Endometrium (tissue), 2 donors: ENCODE measurements at regions not wholly inside any gene's neighbourhood (a gene's known extent, or its start where the extent isn't known, plus 50 kb on each side); places are given as distances from the start of the nearest gene placed in this dataset.

Source experiments
- FAIRE-seq: peaks from 2 replicates; lab custom pipeline; 2012; peaks lifted over from hg19 to GRCh38; lab: Jason Lieb, UNC
- donor health status: control.
- donor health status: control.

- no peak for FAIRE-seq
Measured at GRCh38 chr5:61910771-61911170, 395.2 kb upstream of the KIF2A start.

GRCh38 chr5:61912559-61912958, 393.4 kb upstream of the KIF2A start:
- FAIRE-seq = no peak

GRCh38 chr5:61915646-61916045, 390.4 kb upstream of the KIF2A start:
- no peak for FAIRE-seq

DNA sequence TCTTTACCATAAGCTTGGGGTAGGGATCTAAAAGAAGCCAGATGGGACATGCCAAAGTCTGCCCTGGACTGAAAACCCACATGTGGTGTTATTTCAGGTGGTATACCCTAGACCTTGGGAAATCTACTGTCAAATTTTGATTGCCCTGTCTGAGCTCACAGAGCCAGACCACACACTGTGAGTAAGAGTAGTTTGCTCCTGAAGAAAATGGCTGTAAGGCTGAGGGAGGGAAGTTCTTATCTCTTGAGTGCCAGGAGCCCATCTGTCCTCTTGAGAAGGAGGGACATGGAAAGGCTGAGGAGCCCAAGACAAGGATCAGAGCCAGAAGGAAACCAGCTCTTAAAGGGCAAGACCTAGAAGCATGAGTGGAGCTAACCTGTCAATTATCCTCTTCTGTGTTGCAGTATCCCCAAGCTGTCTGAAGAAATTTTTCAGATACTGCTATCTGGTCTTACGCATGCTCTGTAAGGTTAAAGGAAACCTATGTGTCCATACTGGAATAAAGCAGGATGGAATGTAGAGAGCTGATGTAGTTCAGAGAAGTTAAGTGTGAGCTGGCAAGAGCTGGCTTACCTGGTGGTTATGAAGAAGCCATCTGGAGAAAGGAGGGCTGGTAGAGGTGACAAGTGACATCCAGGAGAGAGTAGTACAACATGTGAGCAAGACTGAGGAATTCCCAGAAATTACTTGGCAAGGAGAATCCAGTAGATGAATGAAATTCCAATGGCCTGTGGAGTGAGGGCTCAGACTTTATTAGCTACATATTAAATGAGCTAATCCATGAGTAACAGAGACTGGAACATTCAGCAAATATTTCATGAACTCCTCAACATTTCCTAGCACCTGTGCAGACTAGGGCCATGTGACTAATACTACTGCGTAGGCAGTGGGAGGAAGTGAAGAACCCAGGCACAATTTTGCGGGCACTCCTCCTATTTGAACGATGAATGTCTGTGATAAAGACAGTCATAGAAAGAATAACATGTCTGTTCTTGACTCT, 389.1 kb upstream of the KIF2A start:
- no peak for FAIRE-seq

- no peak for FAIRE-seq
Measured at GRCh38 chr5:61918611-61919010, 387.4 kb upstream of the KIF2A start.

DNA sequence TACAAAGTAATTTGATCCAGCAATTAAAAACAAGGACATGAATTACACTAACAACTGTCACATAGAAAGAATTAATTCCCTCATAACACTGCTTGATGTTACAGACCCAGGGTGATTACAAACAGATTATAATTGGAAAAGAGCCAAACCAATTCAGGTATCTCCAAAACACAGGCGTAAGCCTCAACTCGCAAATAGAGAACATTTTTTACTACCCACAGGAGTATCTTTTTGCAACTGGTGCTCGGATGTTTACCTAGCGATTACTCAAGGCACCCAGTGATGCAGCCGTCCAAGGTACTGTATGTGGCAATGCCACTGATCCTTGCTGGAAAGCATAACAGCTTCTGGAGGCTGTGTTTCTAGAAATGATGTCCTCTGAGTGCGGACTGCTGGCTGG, 386.1 kb upstream of the KIF2A start:
- no peak for FAIRE-seq

DNA sequence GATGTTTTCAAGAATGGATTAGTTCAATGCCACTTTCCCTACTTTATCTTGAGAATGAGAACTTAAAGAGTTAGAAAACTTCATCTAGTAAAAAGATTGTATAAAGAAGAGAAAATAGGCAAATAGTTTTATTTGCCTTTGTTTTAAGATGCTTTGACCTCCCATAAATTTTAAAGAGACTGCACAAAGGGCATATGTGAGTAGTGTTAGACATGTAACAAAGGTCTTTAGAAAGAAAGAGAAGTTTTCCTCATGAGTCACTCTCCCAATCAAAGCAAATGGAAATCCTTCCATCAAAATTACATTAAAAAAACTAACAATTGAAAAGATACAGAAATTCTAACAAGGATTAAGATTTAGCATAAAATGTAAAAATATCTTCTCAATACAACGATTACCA, 381.8 kb upstream of the KIF2A start:
- FAIRE-seq = no peak

DNA sequence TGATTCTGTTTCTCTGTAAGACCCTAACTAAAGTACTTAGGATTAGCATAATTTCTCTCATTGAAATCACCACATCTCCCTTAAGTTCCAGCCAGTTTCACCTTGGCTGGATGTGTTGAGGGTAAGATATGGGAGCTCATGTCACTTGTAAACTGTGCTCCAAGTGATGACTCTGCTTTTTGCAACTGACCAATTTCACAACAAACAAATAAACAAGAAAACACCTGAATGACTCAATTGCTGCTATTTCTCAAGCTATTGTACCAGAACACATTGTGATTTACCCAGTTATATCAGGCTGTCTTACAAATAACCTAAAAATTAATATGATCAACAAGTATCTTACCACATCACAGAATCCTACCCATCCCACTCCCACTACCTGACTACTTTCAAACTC, 379.1 kb upstream of the KIF2A start:
- no peak for FAIRE-seq

DNA sequence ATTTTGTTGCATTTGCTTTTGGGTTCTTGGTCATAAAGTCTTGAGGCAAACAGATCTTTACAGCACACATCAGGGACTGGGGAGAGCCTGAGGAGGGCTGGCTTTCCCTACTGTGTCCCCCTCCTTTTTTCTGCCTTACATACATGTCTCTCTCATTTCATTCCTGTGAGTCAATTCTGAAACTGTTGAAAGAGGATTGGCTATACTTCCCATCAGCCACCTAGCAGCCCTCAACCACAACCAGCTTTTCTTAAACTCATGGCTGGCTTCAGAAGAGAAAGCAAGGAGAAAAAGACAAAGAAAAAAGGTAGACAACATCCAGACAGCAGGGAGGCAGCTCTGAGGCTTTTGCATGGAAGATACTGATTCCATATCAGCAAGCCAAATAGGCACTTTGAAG, 374.8 kb upstream of the KIF2A start:
- no peak for FAIRE-seq

DNA sequence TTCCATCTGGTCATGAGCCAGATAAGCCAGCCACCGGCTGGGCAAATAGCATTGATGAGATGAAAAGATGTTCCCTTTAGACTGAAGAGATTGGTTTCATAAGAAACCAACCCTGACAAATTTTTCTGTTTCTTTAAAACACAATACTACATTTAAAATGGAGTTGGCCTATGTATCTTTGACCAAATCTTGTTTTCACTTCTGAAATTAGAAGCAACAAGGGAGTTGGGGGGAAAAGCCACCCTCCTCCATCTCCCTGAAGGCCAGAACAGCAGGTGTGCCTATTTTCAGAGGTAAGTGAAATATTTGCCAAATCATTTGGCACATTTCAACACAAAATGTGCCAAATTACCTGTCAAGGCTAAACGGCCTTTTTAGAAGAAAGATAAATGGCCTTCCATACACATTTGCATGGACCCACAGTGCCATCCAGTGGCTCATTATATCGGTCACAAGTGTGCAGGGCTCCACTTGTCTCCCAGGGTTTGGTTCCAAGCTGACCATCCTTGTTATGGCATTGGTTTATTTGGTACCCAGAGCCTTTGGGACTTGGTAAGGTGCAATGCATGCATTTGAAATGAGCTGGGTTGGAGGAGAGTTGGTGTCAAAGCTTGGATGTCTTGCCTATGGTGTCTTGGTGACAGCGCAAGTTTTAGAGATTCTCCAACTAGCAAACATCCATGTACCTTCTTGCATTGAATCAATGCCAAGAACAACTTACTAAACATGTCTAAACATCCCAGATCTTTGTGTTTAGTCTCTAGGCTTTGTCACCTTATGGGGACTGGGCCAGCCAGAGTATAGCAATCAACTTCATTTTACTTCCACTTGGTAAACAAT, 372.0 kb upstream of the KIF2A start:
- no peak for FAIRE-seq

- no peak for FAIRE-seq
Measured at GRCh38 chr5:61941637-61942036, 364.4 kb upstream of the KIF2A start.

DNA sequence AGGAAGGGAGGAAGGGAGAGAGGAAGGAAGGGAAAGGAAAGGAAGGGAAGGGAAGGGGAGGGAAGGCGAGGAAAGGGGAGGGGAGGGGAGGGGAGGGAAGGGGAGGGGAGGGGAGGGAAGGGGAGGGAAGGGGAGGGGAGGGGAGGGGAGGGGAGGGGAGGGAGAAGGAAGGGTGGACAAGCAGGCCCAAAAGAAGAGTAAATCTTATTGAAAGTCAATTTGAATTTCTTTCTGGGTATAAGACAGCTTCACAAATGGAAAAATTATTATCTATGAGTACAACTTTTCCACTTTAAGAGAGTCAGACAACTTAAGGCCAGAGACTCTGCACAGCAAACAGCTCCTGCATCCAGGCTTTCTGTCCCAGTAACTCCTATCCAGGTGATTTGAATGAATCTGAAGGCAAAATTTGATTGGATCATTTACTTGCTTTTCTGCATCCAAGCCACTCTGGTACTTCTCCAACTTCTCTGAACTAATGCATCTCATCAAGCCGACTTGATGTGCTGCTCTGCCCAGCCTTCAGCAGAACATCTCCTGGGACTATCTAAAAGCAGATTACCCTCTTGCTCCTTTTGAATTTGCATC, 363.4 kb upstream of the KIF2A start:
- no peak for FAIRE-seq

DNA sequence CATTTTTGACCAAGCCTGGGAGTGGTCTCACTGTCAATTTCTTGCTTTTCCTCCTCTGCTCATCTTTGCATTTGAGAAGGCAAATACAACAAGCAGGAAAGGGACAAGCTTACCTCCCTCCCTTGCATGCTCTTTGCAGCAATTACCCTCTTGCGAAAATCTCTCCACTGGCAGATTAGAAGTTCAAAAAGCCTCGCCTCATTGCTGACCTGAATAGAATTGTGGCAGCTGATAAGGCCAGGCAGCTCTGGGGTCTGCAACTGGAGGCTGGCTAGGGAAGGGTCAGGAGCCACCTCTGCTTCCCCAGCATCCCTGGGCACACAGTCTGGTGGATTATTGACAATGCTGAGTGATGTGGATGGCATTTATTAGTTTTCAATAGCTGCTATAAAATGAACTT, 362.3 kb upstream of the KIF2A start:
- FAIRE-seq = no peak

DNA sequence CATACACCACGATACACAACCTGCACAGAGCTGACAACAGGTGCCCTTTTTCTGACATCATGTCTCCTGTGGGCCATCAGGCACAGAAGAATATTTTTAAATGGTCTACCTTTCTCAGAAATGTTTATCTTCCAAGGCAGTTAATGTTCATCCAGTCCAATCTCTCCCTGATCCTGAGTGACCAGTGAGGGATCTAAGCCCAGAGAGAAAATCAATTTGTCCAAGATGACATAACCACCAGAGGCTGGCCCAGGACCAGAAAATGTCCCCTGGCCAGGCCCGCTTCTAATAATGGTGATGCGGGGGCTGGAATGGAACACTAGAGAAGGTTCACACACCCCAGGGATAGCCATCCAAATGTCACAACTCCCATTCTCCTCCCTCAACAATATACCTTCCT, 357.9 kb upstream of the KIF2A start:
- FAIRE-seq = no peak

DNA sequence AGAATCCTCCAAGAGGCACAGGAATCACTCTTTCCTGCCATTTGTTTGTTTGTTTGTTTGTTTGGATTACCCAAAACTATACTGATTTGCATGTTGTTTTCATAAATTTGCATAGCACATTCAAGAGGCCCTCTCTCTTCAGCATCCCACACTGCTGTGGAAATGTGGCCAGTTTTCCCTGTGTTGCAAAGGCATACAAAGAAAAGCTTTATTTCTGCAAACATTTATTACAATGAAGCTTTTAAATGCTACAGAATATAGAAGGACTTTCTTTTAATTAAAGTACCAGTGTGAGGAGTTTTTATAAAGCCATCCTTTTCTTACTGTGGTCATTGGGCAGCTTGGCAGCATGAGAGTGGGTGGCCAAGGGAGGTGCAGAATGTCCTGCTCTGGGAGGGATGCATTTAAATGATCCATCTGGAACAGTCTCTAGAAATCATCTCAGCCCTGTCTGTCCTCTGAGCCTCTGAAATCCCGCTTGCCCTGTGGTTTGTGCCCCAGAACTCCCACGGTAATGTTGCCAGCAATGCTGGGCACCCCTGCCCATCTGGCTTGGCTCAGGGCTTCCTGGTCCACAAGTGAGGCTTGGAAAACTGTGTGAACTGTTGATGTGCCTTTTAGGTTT, 356.8 kb upstream of the KIF2A start:
- no peak for FAIRE-seq

DNA sequence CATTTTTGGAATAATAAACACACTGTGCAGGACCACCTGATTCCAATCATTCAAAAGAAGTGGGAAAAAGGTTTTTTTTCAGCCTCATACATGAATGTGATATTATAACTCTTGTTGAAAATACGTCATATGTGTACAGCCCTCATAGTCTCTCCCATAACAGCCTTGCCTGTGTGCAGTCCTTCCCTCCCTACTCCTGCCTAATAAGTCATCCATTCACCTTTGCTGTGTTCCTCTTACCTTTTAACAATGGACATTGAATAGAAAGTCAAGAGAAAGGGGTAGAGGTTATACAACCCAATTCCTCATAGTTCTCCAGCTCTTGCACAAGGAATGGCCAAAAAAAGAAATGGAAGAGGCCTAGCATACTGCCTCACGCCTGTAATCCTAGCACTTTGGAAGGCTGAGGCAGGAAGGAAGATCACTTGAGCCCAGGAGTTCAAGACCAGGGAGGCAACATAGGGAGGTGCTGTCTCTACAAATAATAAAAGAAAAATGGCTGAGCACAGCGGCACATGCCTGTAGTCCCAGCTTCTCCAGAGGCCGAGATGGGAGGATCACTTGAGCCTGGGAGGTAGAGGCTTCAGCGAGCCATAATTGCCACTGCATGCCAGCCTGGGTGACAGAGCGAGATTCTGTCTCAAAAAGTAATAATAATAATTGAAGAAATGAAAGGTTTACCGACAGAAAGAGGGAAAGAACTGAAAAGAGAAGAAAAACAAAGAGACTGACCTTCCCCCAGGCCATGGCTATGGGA, 356.1 kb upstream of the KIF2A start:
- FAIRE-seq = no peak

DNA sequence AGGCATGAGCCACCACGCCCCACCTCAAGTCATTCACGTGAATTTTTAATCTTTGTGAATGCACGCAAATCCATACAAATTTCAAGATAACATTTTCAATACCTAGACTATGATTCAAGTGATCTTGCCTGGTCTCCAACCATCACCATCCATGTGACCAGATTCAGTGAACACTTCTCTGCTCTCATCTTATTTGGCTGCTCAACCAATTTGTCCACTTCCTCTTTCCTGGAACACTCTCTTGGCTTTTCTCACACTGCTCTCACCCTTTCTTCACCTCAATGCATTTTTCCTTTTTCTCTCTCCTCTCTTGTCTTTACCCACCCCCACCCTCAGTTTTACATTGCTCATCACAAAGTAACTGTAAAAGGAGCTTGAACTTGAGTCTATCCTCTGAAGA, 354.7 kb upstream of the KIF2A start:
- no peak for FAIRE-seq

DNA sequence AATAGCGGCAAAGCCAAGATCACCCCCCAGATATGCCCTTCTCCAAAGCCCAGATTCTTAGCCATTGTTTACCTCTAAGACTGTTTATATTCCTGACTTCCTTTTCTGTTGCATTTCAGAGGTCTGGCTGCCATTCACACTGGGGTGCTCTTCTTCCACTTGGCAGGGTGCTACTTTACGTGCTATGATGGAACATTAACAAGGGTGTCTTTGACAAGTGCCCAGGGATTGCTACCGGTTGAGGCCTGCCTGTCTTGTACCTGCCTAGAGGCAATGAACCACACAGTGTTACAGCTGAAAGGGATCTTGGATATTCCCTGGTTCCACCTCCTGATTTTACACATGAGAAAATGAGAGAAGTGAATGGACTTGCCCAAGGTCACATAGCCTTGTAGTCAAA, 352.1 kb upstream of the KIF2A start:
- FAIRE-seq = no peak

- no peak for FAIRE-seq
Measured at GRCh38 chr5:61964201-61964600, 341.8 kb upstream of the KIF2A start.

GRCh38 chr5:61965069-61965468, 340.9 kb upstream of the KIF2A start:
- FAIRE-seq = no peak

DNA sequence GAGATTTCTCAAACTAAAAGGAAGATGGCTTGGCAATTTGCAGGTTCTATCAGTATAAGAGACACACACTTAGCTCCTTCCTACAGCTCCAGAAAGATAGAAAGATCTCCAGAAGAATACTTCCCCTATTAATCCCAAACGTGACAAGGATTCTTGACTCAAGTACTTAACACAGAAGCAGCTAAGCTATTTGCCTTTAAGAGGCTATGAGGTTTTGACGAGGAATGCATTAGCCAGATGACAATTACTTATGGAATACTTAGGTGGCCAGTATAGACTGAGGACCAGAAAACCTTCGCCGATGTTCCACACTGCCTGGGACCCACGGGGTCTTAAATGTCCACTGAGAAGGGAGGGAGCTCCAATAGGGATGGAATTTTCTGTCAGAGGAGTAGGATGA, 340.5 kb upstream of the KIF2A start:
- FAIRE-seq = no peak
